HepG2 (cell line): ENCODE measurements at regions not wholly inside any gene's neighbourhood (a gene's known extent, or its start where the extent isn't known, plus 50 kb on each side); places are given as distances from the start of the nearest gene placed in this dataset.

Experiments used
- ATAC-seq: fragments of 200-7000 bp; cut with Tn5 transposase; 3 replicates; pipeline ENCODE4 v1.9.1; 2020; ENCODE audit warnings: mild to moderate bottlenecking, moderate library complexity
- BruUV-seq: library from RNA; stranded (reverse); fragments of 400-500 nt; replicated peaks from 2 replicates; lab custom pipeline; 2021; lab: Mats Ljungman, UMichigan
- CTCF ChIA-PET: fragments of 300-600 bp; formaldehyde crosslinking; extraction: SDS; loops from one replicate; lab custom pipeline; 2021; ENCODE audit warnings: low total read pairs, inconsistent platforms, low intra/inter-chr PET ratio; lab: Yijun Ruan, JAX
- POLR2A ChIA-PET: fragments of 350-600 bp; sonication (Branson Sonifier 250); formaldehyde crosslinking; loops from one replicate; lab custom pipeline; 2020; ENCODE audit warnings: antibody characterized with exemption, inconsistent platforms; lab: Yijun Ruan, JAX
- DNase-seq: peaks from one replicate; pipeline ENCODE4 v3.0.0-alpha.2; 2015; ENCODE audit warnings: low spot score
- FAIRE-seq: peaks from 3 replicates; lab custom pipeline; 2011; peaks lifted over from hg19 to GRCh38; lab: Jason Lieb, UNC
- H2AFZ ChIP-seq: one replicate; pipeline ENCODE4 v1.6.1; 2011; ENCODE audit warnings: low read length, inconsistent platforms
- H3K27ac ChIP-seq: fragments of 300-600 bp; 3 replicates; pipeline ENCODE4 v1.8.0; 2011; ENCODE audit warnings: mixed run types, mild to moderate bottlenecking, mixed read lengths, low read length, inconsistent platforms; ENCODE audit not compliant: insufficient read depth; ENCODE audit errors: extremely low read length
- H3K27me3 ChIP-seq, 2 experiments: fragments of 200-600 bp in 1 of 2; 2 replicates in 1 of 2; 3 replicates in 1 of 2; pipeline versions ENCODE4 v1.6.0 to v1.8.0; 2011; ENCODE audit warnings: low read length in 2 of 2, mild to moderate bottlenecking in 2 of 2, moderate library complexity in 2 of 2, inconsistent platforms in 1 of 2; ENCODE audit not compliant: insufficient read depth in 2 of 2, control insufficient read depth in 1 of 2
- H3K36me3 ChIP-seq, 2 experiments: fragments of 200-600 bp in 1 of 2; replicated peaks in 1 of 2; 2 replicates in 1 of 2; 3 replicates in 1 of 2; pipeline versions ENCODE4 v1.5.1 to v1.8.0; 2011; ENCODE audit warnings: low read length in 2 of 2, inconsistent platforms in 1 of 2; ENCODE audit not compliant: insufficient read depth in 2 of 2, control insufficient read depth in 1 of 2
- H3K4me1 ChIP-seq: 2 replicates; pipeline ENCODE4 v1.5.1; 2012; ENCODE audit warnings: low read length, inconsistent platforms; ENCODE audit not compliant: insufficient read depth
- H3K4me2 ChIP-seq: 2 replicates; pipeline ENCODE4 v1.6.0; 2011; ENCODE audit warnings: low read depth, low read length, inconsistent platforms
- H3K4me3 ChIP-seq, 3 experiments: fragments of 200-600 bp in 1 of 3; sonication (generic), shearing (Covaris generic) in 1 of 3; replicated peaks in 1 of 3; 2 replicates each; pipeline ENCODE4 v1.5.1; 2011 to 2016; ENCODE audit warnings: low read length in 3 of 3, inconsistent platforms in 2 of 3, low read depth in 2 of 3, mild to moderate bottlenecking in 2 of 3, control low read depth in 1 of 3, mixed read lengths in 1 of 3; ENCODE audit not compliant: insufficient read depth in 1 of 3
- H3K79me2 ChIP-seq: one replicate; pipeline ENCODE4 v1.6.1; 2011; ENCODE audit warnings: low read length, inconsistent platforms; ENCODE audit not compliant: insufficient read depth
- H3K9ac ChIP-seq: 2 replicates; pipeline ENCODE4 v1.6.0; 2011; ENCODE audit warnings: mild to moderate bottlenecking, low read depth, low read length, inconsistent platforms; ENCODE audit not compliant: insufficient read depth
- H3K9me3 ChIP-seq: 2 replicates; pipeline ENCODE4 v1.5.1; 2012; ENCODE audit warnings: mild to moderate bottlenecking, low read length
- H4K20me1 ChIP-seq: 2 replicates; pipeline ENCODE4 v1.6.0; 2011; ENCODE audit warnings: inconsistent platforms, mild to moderate bottlenecking, low read length, moderate library complexity; ENCODE audit not compliant: insufficient read depth
- NFATC3 ChIP-seq: sonication (generic); formaldehyde crosslinking; IDR thresholded peaks from 2 replicates; pipeline ENCODE4 v1.5.1; 2020; ENCODE audit warnings: mild to moderate bottlenecking, missing genetic modification reagents
- ZNF660 ChIP-seq: sonication (generic); formaldehyde crosslinking; IDR thresholded peaks from 2 replicates; pipeline ENCODE4 v1.5.1; 2020; ENCODE audit warnings: mild to moderate bottlenecking, low read depth, missing genetic modification reagents, borderline replicate concordance
- WGBS: methylation state at CpG from one replicate; pipeline ENCODE4 v1.1.6; 2017; ENCODE audit warnings: low lambda C conversion rate; 5-methylcytosine and 5-hydroxymethylcytosine counted together
- in situ Hi-C: cut with HindIII; loops from 2 replicates; pipeline ENCODE4 v1.10.0; 2017; ENCODE audit warnings: low pct_unique_long_range_greater_than_20kb; ENCODE audit not compliant: extremely low pct_ligation_motif_present
- intact Hi-C: fragments of 100-400 bp; cut with micrococcal nuclease; formaldehyde crosslinking; loops from one replicate; pipeline ENCODE4 v1.10.0; 2022; ENCODE audit not compliant: unreplicated experiment
- TF ChIP-seq, protein P1 (sequence below), 2 experiments: sonication (generic) in 1 of 2; formaldehyde crosslinking in 1 of 2; IDR thresholded peaks; 2 replicates each; pipeline versions ENCODE4 v1.4.0 to v1.6.1; 2018 to 2020; ENCODE audit warnings: missing genetic modification reagents in 2 of 2, borderline replicate concordance in 1 of 2, low read depth in 1 of 2, mild to moderate bottlenecking in 1 of 2, missing biosample characterization in 1 of 2
- TF ChIP-seq, protein P2 (sequence below): sonication (generic); formaldehyde crosslinking; IDR thresholded peaks from 2 replicates; pipeline ENCODE4 v1.4.0; 2020; ENCODE audit warnings: missing genetic modification reagents
- TF ChIP-seq, protein P3 (sequence below): sonication (generic); formaldehyde crosslinking; IDR thresholded peaks from 2 replicates; pipeline ENCODE4 v1.4.0; 2020; ENCODE audit warnings: missing genetic modification reagents
- TF ChIP-seq, protein P4 (sequence below): sonication (generic); formaldehyde crosslinking; IDR thresholded peaks from 2 replicates; pipeline ENCODE4 v1.8.0; 2022; ENCODE audit warnings: mild to moderate bottlenecking, missing genetic modification reagents, borderline replicate concordance
- TF ChIP-seq, protein P5 (sequence below): sonication (generic); formaldehyde crosslinking; IDR thresholded peaks from 2 replicates; pipeline ENCODE4 v1.5.0; 2020; ENCODE audit warnings: missing genetic modification reagents

DNA sequence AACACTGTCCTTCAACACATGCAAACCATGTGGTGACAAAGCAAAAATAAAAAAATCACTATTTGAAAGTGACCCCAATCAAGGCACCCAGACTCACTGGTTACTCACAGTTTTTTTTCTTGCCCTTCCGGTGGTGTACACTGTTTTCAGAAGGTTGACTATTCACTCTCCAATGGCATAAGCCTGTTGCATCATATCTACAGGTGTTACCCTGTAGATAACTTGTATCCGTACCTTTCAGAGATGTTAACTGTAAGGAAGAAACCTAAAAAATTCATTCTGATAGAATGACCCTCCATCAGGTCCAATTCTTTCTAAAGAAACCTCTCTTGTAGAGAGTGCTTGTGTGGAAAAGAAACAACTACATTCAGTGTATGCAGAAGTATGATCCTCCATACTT is 193.6 kb upstream of the RASA1 start:
- Histone ChIP-seq H2AFZ (no peak overlapping the region), H3K36me3 (no peaks in the 10 kb centered on the region), H3K4me3 (no peak overlapping the region), H3K4me2 (no peak overlapping the region), H3K9me3 (no peaks in the 10 kb centered on the region), H3K27ac (no peak overlapping the region), H3K9ac (no peak overlapping the region), H4K20me1 (no peaks in the 10 kb centered on the region), H3K79me2 (no peaks in the 10 kb centered on the region), H3K4me1 (no peaks in the 10 kb centered on the region), H3K27me3 (no peaks in the 10 kb centered on the region)
- WGBS = 56% methylated on average over 2 of the region's 2 CpGs
- BruUV-seq = no TSS peak
- ATAC-seq = no peak
- TF ChIP-seq, protein P1, sequence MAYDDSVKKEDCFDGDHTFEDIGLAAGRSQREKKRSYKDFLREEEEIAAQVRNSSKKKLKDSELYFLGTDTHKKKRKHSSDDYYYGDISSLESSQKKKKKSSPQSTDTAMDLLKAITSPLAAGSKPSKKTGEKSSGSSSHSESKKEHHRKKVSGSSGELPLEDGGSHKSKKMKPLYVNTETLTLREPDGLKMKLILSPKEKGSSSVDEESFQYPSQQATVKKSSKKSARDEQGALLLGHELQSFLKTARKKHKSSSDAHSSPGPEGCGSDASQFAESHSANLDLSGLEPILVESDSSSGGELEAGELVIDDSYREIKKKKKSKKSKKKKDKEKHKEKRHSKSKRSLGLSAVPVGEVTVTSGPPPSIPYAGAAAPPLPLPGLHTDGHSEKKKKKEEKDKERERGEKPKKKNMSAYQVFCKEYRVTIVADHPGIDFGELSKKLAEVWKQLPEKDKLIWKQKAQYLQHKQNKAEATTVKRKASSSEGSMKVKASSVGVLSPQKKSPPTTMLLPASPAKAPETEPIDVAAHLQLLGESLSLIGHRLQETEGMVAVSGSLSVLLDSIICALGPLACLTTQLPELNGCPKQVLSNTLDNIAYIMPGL (CRISPR knock-in tag; IDR thresholded peaks at IDR 0.05; ENCODE audit: borderline replicate concordance in 1 of 2, low read depth in 1 of 2) = no peak
- TF ChIP-seq, protein P2, sequence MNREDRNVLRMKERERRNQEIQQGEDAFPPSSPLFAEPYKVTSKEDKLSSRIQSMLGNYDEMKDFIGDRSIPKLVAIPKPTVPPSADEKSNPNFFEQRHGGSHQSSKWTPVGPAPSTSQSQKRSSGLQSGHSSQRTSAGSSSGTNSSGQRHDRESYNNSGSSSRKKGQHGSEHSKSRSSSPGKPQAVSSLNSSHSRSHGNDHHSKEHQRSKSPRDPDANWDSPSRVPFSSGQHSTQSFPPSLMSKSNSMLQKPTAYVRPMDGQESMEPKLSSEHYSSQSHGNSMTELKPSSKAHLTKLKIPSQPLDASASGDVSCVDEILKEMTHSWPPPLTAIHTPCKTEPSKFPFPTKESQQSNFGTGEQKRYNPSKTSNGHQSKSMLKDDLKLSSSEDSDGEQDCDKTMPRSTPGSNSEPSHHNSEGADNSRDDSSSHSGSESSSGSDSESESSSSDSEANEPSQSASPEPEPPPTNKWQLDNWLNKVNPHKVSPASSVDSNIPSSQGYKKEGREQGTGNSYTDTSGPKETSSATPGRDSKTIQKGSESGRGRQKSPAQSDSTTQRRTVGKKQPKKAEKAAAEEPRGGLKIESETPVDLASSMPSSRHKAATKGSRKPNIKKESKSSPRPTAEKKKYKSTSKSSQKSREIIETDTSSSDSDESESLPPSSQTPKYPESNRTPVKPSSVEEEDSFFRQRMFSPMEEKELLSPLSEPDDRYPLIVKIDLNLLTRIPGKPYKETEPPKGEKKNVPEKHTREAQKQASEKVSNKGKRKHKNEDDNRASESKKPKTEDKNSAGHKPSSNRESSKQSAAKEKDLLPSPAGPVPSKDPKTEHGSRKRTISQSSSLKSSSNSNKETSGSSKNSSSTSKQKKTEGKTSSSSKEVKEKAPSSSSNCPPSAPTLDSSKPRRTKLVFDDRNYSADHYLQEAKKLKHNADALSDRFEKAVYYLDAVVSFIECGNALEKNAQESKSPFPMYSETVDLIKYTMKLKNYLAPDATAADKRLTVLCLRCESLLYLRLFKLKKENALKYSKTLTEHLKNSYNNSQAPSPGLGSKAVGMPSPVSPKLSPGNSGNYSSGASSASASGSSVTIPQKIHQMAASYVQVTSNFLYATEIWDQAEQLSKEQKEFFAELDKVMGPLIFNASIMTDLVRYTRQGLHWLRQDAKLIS (CRISPR knock-in tag) = no peak
- TF ChIP-seq, protein P3, sequence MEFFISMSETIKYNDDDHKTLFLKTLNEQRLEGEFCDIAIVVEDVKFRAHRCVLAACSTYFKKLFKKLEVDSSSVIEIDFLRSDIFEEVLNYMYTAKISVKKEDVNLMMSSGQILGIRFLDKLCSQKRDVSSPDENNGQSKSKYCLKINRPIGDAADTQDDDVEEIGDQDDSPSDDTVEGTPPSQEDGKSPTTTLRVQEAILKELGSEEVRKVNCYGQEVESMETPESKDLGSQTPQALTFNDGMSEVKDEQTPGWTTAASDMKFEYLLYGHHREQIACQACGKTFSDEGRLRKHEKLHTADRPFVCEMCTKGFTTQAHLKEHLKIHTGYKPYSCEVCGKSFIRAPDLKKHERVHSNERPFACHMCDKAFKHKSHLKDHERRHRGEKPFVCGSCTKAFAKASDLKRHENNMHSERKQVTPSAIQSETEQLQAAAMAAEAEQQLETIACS = no peak
- TF ChIP-seq, protein P4, sequence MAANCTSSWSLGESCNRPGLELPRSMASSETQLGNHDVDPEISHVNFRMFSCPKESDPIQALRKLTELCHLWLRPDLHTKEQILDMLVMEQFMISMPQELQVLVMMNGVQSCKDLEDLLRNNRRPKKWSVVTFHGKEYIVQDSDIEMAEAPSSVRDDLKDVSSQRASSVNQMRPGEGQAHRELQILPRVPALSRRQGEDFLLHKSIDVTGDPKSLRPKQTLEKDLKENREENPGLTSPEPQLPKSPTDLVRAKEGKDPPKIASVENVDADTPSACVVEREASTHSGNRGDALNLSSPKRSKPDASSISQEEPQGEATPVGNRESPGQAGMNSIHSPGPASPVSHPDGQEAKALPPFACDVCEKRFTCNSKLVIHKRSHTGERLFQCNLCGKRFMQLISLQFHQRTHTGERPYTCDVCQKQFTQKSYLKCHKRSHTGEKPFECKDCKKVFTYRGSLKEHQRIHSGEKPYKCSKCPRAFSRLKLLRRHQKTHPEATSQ (CRISPR knock-in tag) = no peak
- TF ChIP-seq NFATC3 (no peak), ZNF660 (no peak)
- TF ChIP-seq, protein P5, sequence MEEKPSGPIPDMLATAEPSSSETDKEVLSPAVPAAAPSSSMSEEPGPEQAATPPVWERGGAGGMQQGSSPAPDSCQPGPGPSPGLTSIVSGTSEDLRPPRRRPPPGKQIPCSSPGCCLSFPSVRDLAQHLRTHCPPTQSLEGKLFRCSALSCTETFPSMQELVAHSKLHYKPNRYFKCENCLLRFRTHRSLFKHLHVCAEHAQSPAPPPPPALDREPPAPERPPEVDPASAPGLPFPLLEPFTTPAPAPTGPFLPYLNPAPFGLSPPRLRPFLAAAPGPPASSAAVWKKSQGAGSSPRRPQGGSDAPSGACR (CRISPR knock-in tag) = no peak
- intact Hi-C loops = loop anchor here (10.0 kb wide), 1 partner anchor 261 kb away; no protein-coding TSS in a partner anchor
- in situ Hi-C loops = no loop called here
- CTCF ChIA-PET = no interaction called here
- no peak for DNase-seq
- FAIRE-seq = no peak
- POLR2A ChIA-PET = no interaction called here
